A673 (cell line): ENCODE measurements at regions not wholly inside any gene's neighbourhood (a gene's known extent, or its start where the extent isn't known, plus 50 kb on each side); places are given as distances from the start of the nearest gene placed in this dataset.

Experiments used
- EZH2 ChIP-seq: fragments of 200-600 bp; sonication (generic); IDR thresholded peaks from 2 replicates; pipeline ENCODE4 v1.6.1; 2017; ENCODE audit warnings: borderline replicate concordance, low read depth, mild to moderate bottlenecking, mixed read lengths, antibody characterized with exemption, low read length; ENCODE audit not compliant: poor library complexity, severe bottlenecking
- TF ChIP-seq, protein P1 (sequence below): fragments of 300-800, 200-600 bp; sonication (generic); conservative IDR thresholded peaks from 2 replicates; pipeline ENCODE4 v1.5.1; 2017; ENCODE audit warnings: low read depth, mild to moderate bottlenecking, antibody characterized with exemption, low read length, moderate library complexity, mixed read lengths

DNA sequence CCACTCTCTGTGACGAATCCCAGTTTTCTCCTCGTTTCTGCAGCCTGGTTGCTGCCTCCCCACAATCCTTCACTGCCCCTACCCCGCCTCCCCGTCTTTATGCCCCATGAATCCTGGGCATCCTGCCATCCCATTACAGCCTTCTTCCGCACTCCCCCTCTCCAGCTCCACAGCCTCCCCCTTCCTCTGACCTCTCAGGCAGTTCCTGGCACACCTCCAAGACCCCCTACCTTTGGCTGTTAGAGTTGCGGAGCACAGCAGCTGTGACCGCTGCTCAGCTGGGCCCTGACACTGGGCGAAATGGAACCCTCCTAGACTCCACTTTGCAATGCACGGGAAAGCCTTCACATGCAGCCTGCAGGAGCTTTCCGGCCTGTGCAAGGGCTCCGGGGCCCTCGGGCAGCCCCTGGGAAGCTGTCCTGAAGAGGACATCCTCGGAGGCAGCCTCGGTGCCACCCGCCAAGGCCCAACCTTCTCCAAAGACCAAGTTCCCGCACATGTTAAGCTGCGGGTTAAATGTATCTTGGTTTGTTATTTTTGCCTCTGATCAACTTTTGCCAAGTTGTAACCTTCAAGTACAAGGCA is 400.7 kb upstream of the MKI67 start:
- TF ChIP-seq, protein P1, sequence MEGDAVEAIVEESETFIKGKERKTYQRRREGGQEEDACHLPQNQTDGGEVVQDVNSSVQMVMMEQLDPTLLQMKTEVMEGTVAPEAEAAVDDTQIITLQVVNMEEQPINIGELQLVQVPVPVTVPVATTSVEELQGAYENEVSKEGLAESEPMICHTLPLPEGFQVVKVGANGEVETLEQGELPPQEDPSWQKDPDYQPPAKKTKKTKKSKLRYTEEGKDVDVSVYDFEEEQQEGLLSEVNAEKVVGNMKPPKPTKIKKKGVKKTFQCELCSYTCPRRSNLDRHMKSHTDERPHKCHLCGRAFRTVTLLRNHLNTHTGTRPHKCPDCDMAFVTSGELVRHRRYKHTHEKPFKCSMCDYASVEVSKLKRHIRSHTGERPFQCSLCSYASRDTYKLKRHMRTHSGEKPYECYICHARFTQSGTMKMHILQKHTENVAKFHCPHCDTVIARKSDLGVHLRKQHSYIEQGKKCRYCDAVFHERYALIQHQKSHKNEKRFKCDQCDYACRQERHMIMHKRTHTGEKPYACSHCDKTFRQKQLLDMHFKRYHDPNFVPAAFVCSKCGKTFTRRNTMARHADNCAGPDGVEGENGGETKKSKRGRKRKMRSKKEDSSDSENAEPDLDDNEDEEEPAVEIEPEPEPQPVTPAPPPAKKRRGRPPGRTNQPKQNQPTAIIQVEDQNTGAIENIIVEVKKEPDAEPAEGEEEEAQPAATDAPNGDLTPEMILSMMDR, result no peak
- TF ChIP-seq EZH2, result no peak
